ENCODE measurements at regions not wholly inside any gene's neighbourhood (a gene's known extent, or its start where the extent isn't known, plus 50 kb on each side); places are given as distances from the start of the nearest gene placed in this dataset.

DNA sequence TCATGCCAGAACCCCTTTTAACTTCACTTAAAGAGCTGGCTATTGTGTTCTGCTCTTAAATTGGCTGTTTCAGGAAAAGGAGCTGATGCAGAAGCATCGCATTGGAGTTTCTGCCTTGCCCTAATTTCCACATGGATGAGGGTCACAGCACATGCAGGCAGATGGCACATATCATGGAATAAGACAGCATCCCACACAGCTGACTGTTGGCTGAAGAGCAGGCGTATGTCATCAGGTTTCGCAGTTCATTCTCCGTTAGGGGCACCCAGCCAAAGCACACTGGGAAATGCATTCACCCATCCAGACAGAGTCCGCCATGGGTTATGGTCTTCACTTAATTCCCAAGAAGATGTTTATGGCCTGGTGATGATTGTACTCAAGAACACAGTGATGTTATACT is 572.5 kb downstream of the LIG4 start:
- TF ChIP-seq, protein P1, sequence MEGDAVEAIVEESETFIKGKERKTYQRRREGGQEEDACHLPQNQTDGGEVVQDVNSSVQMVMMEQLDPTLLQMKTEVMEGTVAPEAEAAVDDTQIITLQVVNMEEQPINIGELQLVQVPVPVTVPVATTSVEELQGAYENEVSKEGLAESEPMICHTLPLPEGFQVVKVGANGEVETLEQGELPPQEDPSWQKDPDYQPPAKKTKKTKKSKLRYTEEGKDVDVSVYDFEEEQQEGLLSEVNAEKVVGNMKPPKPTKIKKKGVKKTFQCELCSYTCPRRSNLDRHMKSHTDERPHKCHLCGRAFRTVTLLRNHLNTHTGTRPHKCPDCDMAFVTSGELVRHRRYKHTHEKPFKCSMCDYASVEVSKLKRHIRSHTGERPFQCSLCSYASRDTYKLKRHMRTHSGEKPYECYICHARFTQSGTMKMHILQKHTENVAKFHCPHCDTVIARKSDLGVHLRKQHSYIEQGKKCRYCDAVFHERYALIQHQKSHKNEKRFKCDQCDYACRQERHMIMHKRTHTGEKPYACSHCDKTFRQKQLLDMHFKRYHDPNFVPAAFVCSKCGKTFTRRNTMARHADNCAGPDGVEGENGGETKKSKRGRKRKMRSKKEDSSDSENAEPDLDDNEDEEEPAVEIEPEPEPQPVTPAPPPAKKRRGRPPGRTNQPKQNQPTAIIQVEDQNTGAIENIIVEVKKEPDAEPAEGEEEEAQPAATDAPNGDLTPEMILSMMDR (IDR thresholded peaks at IDR 0.05): no peak
- no peak for TF ChIP-seq POLR2A (IDR thresholded peaks at IDR 0.05)
